OCI-LY7 (cell line): ENCODE measurements at regions not wholly inside any gene's neighbourhood (a gene's known extent, or its start where the extent isn't known, plus 50 kb on each side); places are given as distances from the start of the nearest gene placed in this dataset.

ENCODE experiments used
- BruUV-seq: library from RNA; stranded (reverse); fragments of 400-500 nt; replicated peaks from 2 replicates; lab custom pipeline; 2021; lab: Mats Ljungman, UMichigan
- CTCF ChIA-PET: fragments of 300-600 bp; sonication (Branson Sonifier 250); formaldehyde crosslinking; loops from one replicate; lab custom pipeline; 2022; ENCODE audit warnings: antibody characterized with exemption; ENCODE audit not compliant: unreplicated experiment; lab: Charles Lee
- POLR2A ChIA-PET: fragments of 300-600 bp; sonication (Branson Sonifier 250); formaldehyde crosslinking; loops from one replicate; lab custom pipeline; 2022; ENCODE audit warnings: antibody characterized with exemption; lab: Charles Lee
- DNase-seq: peaks from one replicate; pipeline ENCODE4 v3.0.0-alpha.2; 2015; ENCODE audit warnings: low spot score
- H2AFZ ChIP-seq: fragments of 200-600 bp; sonication (generic), shearing (Covaris generic); 2 replicates; pipeline ENCODE4 v1.6.1; 2014; ENCODE audit warnings: mild to moderate bottlenecking, antibody characterized with exemption, low read length, moderate library complexity
- H3K27ac ChIP-seq: fragments of 200-600 bp; sonication (generic); 2 replicates; pipeline ENCODE4 v1.5.1; 2014; ENCODE audit warnings: mixed run types, low read depth, mild to moderate bottlenecking, moderate library complexity, low read length, inconsistent platforms; ENCODE audit not compliant: poor library complexity, severe bottlenecking
- H3K36me3 ChIP-seq: fragments of 200-600 bp; sonication (generic); 2 replicates; pipeline ENCODE4 v1.6.1; 2014; ENCODE audit warnings: mild to moderate bottlenecking, antibody characterized with exemption, low read length, moderate library complexity, mixed read lengths; ENCODE audit not compliant: insufficient read depth
- H3K4me1 ChIP-seq: fragments of 200-600 bp; sonication (generic); 2 replicates; pipeline ENCODE4 v1.5.1; 2014; ENCODE audit warnings: mild to moderate bottlenecking, low read length; ENCODE audit not compliant: insufficient read depth, poor library complexity, severe bottlenecking
- H3K4me2 ChIP-seq: fragments of 200-600 bp; sonication (generic); 2 replicates; pipeline ENCODE4 v1.6.1; 2014; ENCODE audit warnings: mild to moderate bottlenecking, low read length
- H3K4me3 ChIP-seq: fragments of 200-600 bp; sonication (generic); 2 replicates; pipeline ENCODE4 v1.5.1; 2014; ENCODE audit warnings: mild to moderate bottlenecking, low read depth, low read length; ENCODE audit not compliant: poor library complexity, severe bottlenecking
- H3K79me2 ChIP-seq: fragments of 200-600 bp; sonication (generic); 2 replicates; pipeline ENCODE4 v1.6.1; 2016; ENCODE audit warnings: low read depth, mild to moderate bottlenecking, low read length, moderate library complexity, mixed read lengths; ENCODE audit not compliant: insufficient read depth
- H3K9me2 ChIP-seq: fragments of 200-600 bp; sonication (generic); 2 replicates; pipeline ENCODE4 v1.6.1; 2016; ENCODE audit warnings: mild to moderate bottlenecking, low read length, mixed read lengths; ENCODE audit not compliant: insufficient read depth
- H3K9me3 ChIP-seq: fragments of 200-600 bp; sonication (generic); 2 replicates; pipeline ENCODE4 v1.6.1; 2014; ENCODE audit warnings: mild to moderate bottlenecking, mixed run types, low read length, mixed read lengths
- H4K20me1 ChIP-seq: fragments of 200-600 bp; sonication (generic); 2 replicates; pipeline ENCODE4 v1.6.1; 2014; ENCODE audit warnings: mild to moderate bottlenecking, antibody characterized with exemption, low read length, moderate library complexity, mixed read lengths; ENCODE audit not compliant: insufficient read depth
- EZH2phosphoT487 ChIP-seq: fragments of 200-600 bp; sonication (generic); IDR thresholded peaks from 2 replicates; pipeline ENCODE4 v1.6.1; 2018; ENCODE audit warnings: low read depth, borderline replicate concordance, mild to moderate bottlenecking, mixed run types, antibody characterized with exemption, low read length, moderate library complexity, mixed read lengths
- intact Hi-C: fragments of 100-400 bp; cut with micrococcal nuclease; formaldehyde crosslinking; loops from one replicate; pipeline ENCODE4 v1.10.0; 2022; ENCODE audit not compliant: unreplicated experiment
- TF ChIP-seq, protein P1 (sequence below): fragments of 200-600 bp; sonication (generic); conservative IDR thresholded peaks from 2 replicates; pipeline ENCODE4 v1.5.1; 2014; ENCODE audit warnings: mild to moderate bottlenecking, antibody characterized with exemption, low read length, moderate library complexity, mixed read lengths

DNA sequence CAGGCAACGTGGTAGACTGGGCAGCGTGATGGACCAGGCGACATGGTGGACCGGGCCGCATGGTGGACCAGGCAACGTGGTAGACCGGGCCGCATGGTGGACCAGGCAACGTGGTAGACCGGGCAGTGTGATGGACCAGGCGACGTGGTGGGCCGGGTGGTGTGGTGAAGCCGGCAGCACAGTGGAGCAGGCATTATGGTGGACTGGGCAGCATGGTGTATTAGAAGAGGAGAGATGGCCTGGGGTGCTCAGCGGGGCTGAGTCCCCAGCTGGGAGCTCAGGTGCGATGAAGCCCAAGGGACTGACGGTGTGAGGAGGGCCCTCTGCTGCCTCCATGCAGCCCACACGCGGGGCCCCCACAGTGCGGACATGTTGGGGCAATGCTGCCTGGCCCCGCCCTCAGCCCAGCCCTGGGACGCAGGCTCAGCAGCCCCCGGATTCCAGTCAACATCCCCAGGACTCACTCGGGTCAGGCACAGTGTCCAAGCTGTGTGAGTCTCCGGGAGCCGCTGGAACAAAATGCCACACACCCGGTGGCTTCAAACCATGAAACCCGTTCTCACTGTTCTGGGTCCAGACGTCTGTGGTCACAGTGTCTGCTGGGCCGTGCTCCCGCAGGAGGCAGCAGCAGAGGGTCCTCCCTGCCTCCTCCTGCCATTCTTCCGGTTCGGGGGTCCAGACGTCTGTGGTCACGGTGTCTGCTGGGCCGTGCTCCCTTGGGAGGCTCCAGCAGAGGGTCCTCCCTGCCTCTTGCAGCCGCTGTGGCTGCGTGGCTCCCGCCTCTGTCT, 1084.9 kb downstream of the BRD1 start:
- no peaks in the 10 kb centered on the region for H3K79me2 ChIP-seq
- intact Hi-C loops = no loop called here
- H4K20me1 ChIP-seq = no peaks in the 10 kb centered on the region
- H3K9me3 ChIP-seq = no peaks in the 10 kb centered on the region
- no peak for TF ChIP-seq EZH2phosphoT487
- TF ChIP-seq, protein P1, sequence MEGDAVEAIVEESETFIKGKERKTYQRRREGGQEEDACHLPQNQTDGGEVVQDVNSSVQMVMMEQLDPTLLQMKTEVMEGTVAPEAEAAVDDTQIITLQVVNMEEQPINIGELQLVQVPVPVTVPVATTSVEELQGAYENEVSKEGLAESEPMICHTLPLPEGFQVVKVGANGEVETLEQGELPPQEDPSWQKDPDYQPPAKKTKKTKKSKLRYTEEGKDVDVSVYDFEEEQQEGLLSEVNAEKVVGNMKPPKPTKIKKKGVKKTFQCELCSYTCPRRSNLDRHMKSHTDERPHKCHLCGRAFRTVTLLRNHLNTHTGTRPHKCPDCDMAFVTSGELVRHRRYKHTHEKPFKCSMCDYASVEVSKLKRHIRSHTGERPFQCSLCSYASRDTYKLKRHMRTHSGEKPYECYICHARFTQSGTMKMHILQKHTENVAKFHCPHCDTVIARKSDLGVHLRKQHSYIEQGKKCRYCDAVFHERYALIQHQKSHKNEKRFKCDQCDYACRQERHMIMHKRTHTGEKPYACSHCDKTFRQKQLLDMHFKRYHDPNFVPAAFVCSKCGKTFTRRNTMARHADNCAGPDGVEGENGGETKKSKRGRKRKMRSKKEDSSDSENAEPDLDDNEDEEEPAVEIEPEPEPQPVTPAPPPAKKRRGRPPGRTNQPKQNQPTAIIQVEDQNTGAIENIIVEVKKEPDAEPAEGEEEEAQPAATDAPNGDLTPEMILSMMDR = no peak
- CTCF ChIA-PET = no interaction called here
- POLR2A ChIA-PET = no interaction called here
- H2AFZ ChIP-seq = no peak overlapping the region
- no peaks in the 10 kb centered on the region for H3K4me1 ChIP-seq
- no TSS peak for BruUV-seq
- no peaks in the 10 kb centered on the region for H3K9me2 ChIP-seq
- H3K4me2 ChIP-seq = no peak overlapping the region
- H3K36me3 ChIP-seq = no peaks in the 10 kb centered on the region
- H3K4me3 ChIP-seq = no peak overlapping the region
- no peak for DNase-seq
- no peak overlapping the region for H3K27ac ChIP-seq

DNA sequence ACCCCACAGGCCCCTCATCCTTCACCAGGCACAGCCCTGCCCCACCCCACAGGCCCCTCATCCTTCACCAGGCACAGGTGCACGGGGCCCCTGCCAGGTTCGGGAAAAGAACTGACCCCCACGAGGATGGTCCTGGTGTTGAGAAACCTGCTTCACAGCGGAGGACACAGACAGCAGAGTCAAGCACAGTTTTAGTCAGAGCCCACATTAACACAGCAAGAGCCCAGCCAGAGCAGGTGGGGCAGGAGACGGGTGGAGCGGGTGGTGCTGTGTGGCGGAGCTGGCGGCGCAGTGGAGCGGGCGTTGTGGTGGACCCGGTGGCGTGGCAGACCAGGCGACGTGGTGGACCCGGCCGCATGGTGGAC, 1085.5 kb downstream of the BRD1 start:
- H3K36me3 ChIP-seq = no peaks in the 10 kb centered on the region
- no peaks in the 10 kb centered on the region for H3K9me3 ChIP-seq
- H2AFZ ChIP-seq = no peak overlapping the region
- no peaks in the 10 kb centered on the region for H3K4me1 ChIP-seq
- H3K79me2 ChIP-seq = no peaks in the 10 kb centered on the region
- H3K27ac ChIP-seq = no peak overlapping the region
- no TSS peak for BruUV-seq
- ChIA-PET CTCF (no interaction called here), POLR2A (no interaction called here)
- no peaks in the 10 kb centered on the region for H3K9me2 ChIP-seq
- no peak for DNase-seq
- H4K20me1 ChIP-seq = no peaks in the 10 kb centered on the region
- TF ChIP-seq, protein P1 = no peak
- TF ChIP-seq EZH2phosphoT487 = no peak
- no peak overlapping the region for H3K4me2 ChIP-seq
- H3K4me3 ChIP-seq = no peak overlapping the region
- intact Hi-C loops = no loop called here

DNA sequence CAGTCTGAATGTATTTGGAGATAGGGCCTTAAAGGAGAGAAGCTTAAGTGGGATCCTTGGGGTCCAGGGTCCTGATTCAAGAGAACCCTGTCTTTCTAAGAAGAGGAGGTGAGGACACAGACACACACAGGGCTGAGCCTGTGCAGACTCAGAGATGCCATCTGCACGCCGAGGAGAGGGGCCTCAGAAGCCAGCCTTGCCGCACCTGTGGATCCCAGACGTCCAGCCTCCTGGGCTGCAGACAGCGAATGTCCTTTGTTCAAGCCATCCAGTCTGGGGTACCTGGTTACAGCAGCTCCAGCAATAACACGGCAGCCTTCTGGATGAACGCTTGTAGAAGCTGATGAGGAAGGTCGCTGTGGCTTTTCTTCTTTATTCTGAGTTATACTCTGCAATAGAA, 1086.1 kb downstream of the BRD1 start:
- H3K36me3 ChIP-seq = no peaks in the 10 kb centered on the region
- no peaks in the 10 kb centered on the region for H3K4me1 ChIP-seq
- TF ChIP-seq, protein P1 = no peak
- TF ChIP-seq EZH2phosphoT487 = no peak
- H3K27ac ChIP-seq = no peak overlapping the region
- DNase-seq = no peak
- no peak overlapping the region for H3K4me3 ChIP-seq
- no peaks in the 10 kb centered on the region for H3K9me2 ChIP-seq
- ChIA-PET CTCF (no interaction called here), POLR2A (no interaction called here)
- no peak overlapping the region for H2AFZ ChIP-seq
- no TSS peak for BruUV-seq
- no peak overlapping the region for H3K4me2 ChIP-seq
- no peaks in the 10 kb centered on the region for H4K20me1 ChIP-seq
- intact Hi-C loops = no loop called here
- no peaks in the 10 kb centered on the region for H3K9me3 ChIP-seq
- no peaks in the 10 kb centered on the region for H3K79me2 ChIP-seq
